ENCODE measurements at regions not wholly inside any gene's neighbourhood (a gene's known extent, or its start where the extent isn't known, plus 50 kb on each side); places are given as distances from the start of the nearest gene placed in this dataset.

- DNase-seq (ENCODE audit: low spot score) = no peak
Measured at GRCh38 chr2:45212953-45213635, 203.8 kb upstream of the SIX2 start.

GRCh38 chr2:45211636-45212035, 202.4 kb upstream of the SIX2 start:
- DNase-seq (ENCODE audit: low spot score) = no peak

- peak; percentile 76 for DNase-seq (ENCODE audit: low spot score)
Measured at GRCh38 chr2:45210462-45211195, 201.4 kb upstream of the SIX2 start.

GRCh38 chr2:45209875-45210274, 200.6 kb upstream of the SIX2 start:
- DNase-seq (ENCODE audit: low spot score) = no peak

GRCh38 chr2:45209302-45209701, 200.1 kb upstream of the SIX2 start:
- DNase-seq (ENCODE audit: low spot score) = no peak

- no peak for DNase-seq (ENCODE audit: low spot score)
Measured at GRCh38 chr2:45207101-45207500, 197.8 kb upstream of the SIX2 start.

- no peak for DNase-seq (ENCODE audit: low spot score)
Measured at GRCh38 chr2:45205985-45206384, 196.7 kb upstream of the SIX2 start.

- DNase-seq (ENCODE audit: low spot score) = no peak
Measured at GRCh38 chr2:45205480-45205879, 196.2 kb upstream of the SIX2 start.

GRCh38 chr2:45203400-45203799, 194.1 kb upstream of the SIX2 start:
- DNase-seq (ENCODE audit: low spot score) = no peak

GRCh38 chr2:45199973-45200372, 190.7 kb upstream of the SIX2 start:
- no peak for DNase-seq (ENCODE audit: low spot score)

GRCh38 chr2:45195916-45196315, 186.7 kb upstream of the SIX2 start:
- no peak for DNase-seq (ENCODE audit: low spot score)

- DNase-seq (ENCODE audit: low spot score) = no peak
Measured at GRCh38 chr2:45194596-45194995, 185.3 kb upstream of the SIX2 start.

GRCh38 chr2:45193581-45193980, 184.3 kb upstream of the SIX2 start:
- no peak for DNase-seq (ENCODE audit: low spot score)

- no peak for DNase-seq (ENCODE audit: low spot score)
Measured at GRCh38 chr2:45192991-45193390, 183.7 kb upstream of the SIX2 start.

- no peak for DNase-seq (ENCODE audit: low spot score)
Measured at GRCh38 chr2:45192481-45192880, 183.2 kb upstream of the SIX2 start.

GRCh38 chr2:45191976-45192375, 182.7 kb upstream of the SIX2 start:
- DNase-seq (ENCODE audit: low spot score) = no peak

GRCh38 chr2:45191146-45191863, 182.1 kb upstream of the SIX2 start:
- no peak for DNase-seq (ENCODE audit: low spot score)

- DNase-seq (ENCODE audit: low spot score) = peak; percentile 59
Measured at GRCh38 chr2:45190481-45190942, 181.3 kb upstream of the SIX2 start.

- DNase-seq (ENCODE audit: low spot score) = peak; percentile 70
Measured at GRCh38 chr2:45184606-45185005, 175.4 kb upstream of the SIX2 start.

GRCh38 chr2:45182667-45183295, 173.5 kb upstream of the SIX2 start:
- DNase-seq (ENCODE audit: low spot score) = no peak

- no peak for DNase-seq (ENCODE audit: low spot score)
Measured at GRCh38 chr2:45180779-45181178, 171.5 kb upstream of the SIX2 start.

- DNase-seq (ENCODE audit: low spot score) = no peak
Measured at GRCh38 chr2:45180033-45180746, 170.9 kb upstream of the SIX2 start.

Data from H4 (cell line).